Suprapubic skin (tissue), 4 donors: ENCODE measurements at regions not wholly inside any gene's neighbourhood (a gene's known extent, or its start where the extent isn't known, plus 50 kb on each side); places are given as distances from the start of the nearest gene placed in this dataset.

Experiments used
- CTCF ChIP-seq, 2 donors: fragments of 200-600 bp in 1 of 2; fragments of 450-650 bp in 1 of 2; sonication (generic) in 1 of 2; IDR thresholded peaks; one replicate each; pipeline ENCODE4 v1.5.1; 2016 to 2019; ENCODE audit warnings: antibody characterized with exemption in 2 of 2, mild to moderate bottlenecking in 1 of 2, moderate library complexity in 1 of 2
- EP300 ChIP-seq: sonication (generic); formaldehyde crosslinking; IDR thresholded peaks from one replicate; pipeline ENCODE4 v1.6.1; 2017; ENCODE audit warnings: antibody characterized with exemption
- POLR2A ChIP-seq, 2 donors: fragments of 450-650 bp; IDR thresholded peaks; one replicate each; pipeline ENCODE4 v1.6.1; 2017; ENCODE audit warnings: antibody characterized with exemption in 2 of 2, mild to moderate bottlenecking in 2 of 2, moderate library complexity in 2 of 2
- POLR2AphosphoS5 ChIP-seq, 3 donors: sonication (generic); formaldehyde crosslinking; IDR thresholded peaks; one replicate each; pipeline ENCODE4 v1.6.1; 2017; ENCODE audit warnings: antibody characterized with exemption in 3 of 3

- TF ChIP-seq CTCF (IDR thresholded peaks at IDR 0.05) (no peak), POLR2A (IDR thresholded peaks at IDR 0.05) (no peak), POLR2AphosphoS5 (IDR thresholded peaks at IDR 0.05) (no peak), EP300 (no peak)
Measured at GRCh38 chr16:48102083-48103008, 53.4 kb downstream of the ABCC12 start.
